ENCODE measurements at regions not wholly inside any gene's neighbourhood (a gene's known extent, or its start where the extent isn't known, plus 50 kb on each side); places are given as distances from the start of the nearest gene placed in this dataset. TPM values are rescaled to one million over a fixed set of nuclear protein-coding genes. Genes with fewer than 3 reads are reported as not detected.

- no peak overlapping the region for H2BK12ac ChIP-seq (ENCODE audit: low read length)
- peak overlapping the region; percentile 33 for H3K18ac ChIP-seq (ENCODE audit: low read length)
- WGBS, 2 donors (ENCODE audit: extremely low coverage in 2 of 2, insufficient read length in 2 of 2, insufficient replicate concordance in 1 of 2): no CpG with 5 or more reads among the region's 9 CpGs
- H3K23ac ChIP-seq (ENCODE audit: low read depth, low read length, poor library complexity): no peak overlapping the region
- no peak overlapping the region for H3K4me3 ChIP-seq (ENCODE audit: low read length in 2 of 2)
- H3K36me3 ChIP-seq (replicated peaks in 1 of 2; ENCODE audit: control insufficient read depth in 2 of 2, insufficient read depth in 2 of 2, low read length in 2 of 2): no peaks in the 10 kb centered on the region
- no peak overlapping the region for H4K91ac ChIP-seq (ENCODE audit: low read depth, low read length, poor library complexity)
- H3K27me3 ChIP-seq (ENCODE audit: control insufficient read depth in 3 of 3, insufficient read depth in 3 of 3, low read depth in 1 of 3, low read length in 3 of 3): peaks cover 0 to 10% (median 0%) of the 10 kb centered on the region in 3 experiments
- H2AFZ ChIP-seq (ENCODE audit: low read length): no peak overlapping the region
- H3K14ac ChIP-seq (ENCODE audit: low read length): no peak overlapping the region
- H4K8ac ChIP-seq (ENCODE audit: low read depth, low read length): no peak overlapping the region
- no peak overlapping the region for H2BK120ac ChIP-seq (ENCODE audit: low read depth, low read length)
- H3K4ac ChIP-seq (ENCODE audit: low read length): no peak overlapping the region
- no peak overlapping the region for H3K4me2 ChIP-seq (ENCODE audit: insufficient read depth, low read length, poor library complexity, severe bottlenecking)
- no peaks in the 10 kb centered on the region for H3K9me3 ChIP-seq (replicated peaks in 1 of 2; ENCODE audit: control insufficient read depth in 2 of 2, insufficient read depth in 1 of 2, low read depth in 1 of 2, low read length in 2 of 2)
- H3K9ac ChIP-seq (ENCODE audit: low read depth, low read length, poor library complexity): no peak overlapping the region
- peaks cover 0 to 2% of the 10 kb centered on the region in 2 donors for H3K4me1 ChIP-seq (ENCODE audit: control insufficient read depth in 2 of 2, insufficient read depth in 1 of 2, low read depth in 1 of 2, low read length in 2 of 2)
- no peak overlapping the region for H3K27ac ChIP-seq (replicated peaks; ENCODE audit: low read length)
- H2AK5ac ChIP-seq (ENCODE audit: low read depth, low read length): no peak overlapping the region
- no peak for DNase-seq (ENCODE audit: low spot score)
- H2BK15ac ChIP-seq (ENCODE audit: low read length): peak overlapping the region; percentile 14
- H2BK5ac ChIP-seq (ENCODE audit: low read length): no peak overlapping the region
- H3K79me1 ChIP-seq (ENCODE audit: low read depth, low read length): no peaks in the 10 kb centered on the region
Measured at GRCh38 chr20:50460115-50460607, 50.0 kb upstream of the PTPN1 start.

Small RNA genes in the stretch of these regions (small RNA-seq; reads per million reads assigned to genes)
- gene RN7SL636P (ENCODE audit: insufficient read depth): not detected

Data from neuronal stem cell (in vitro differentiated cells).